ENCODE measurements at regions not wholly inside any gene's neighbourhood (a gene's known extent, or its start where the extent isn't known, plus 50 kb on each side); places are given as distances from the start of the nearest gene placed in this dataset.

GRCh38 chr4:127131527-127131926, 501.2 kb upstream of the INTU start:
- TF ChIP-seq, protein P1, sequence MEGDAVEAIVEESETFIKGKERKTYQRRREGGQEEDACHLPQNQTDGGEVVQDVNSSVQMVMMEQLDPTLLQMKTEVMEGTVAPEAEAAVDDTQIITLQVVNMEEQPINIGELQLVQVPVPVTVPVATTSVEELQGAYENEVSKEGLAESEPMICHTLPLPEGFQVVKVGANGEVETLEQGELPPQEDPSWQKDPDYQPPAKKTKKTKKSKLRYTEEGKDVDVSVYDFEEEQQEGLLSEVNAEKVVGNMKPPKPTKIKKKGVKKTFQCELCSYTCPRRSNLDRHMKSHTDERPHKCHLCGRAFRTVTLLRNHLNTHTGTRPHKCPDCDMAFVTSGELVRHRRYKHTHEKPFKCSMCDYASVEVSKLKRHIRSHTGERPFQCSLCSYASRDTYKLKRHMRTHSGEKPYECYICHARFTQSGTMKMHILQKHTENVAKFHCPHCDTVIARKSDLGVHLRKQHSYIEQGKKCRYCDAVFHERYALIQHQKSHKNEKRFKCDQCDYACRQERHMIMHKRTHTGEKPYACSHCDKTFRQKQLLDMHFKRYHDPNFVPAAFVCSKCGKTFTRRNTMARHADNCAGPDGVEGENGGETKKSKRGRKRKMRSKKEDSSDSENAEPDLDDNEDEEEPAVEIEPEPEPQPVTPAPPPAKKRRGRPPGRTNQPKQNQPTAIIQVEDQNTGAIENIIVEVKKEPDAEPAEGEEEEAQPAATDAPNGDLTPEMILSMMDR (IDR thresholded peaks at IDR 0.05), result no peak
- H3K9me3 ChIP-seq, result no peaks in the 10 kb centered on the region
- no peaks in the 10 kb centered on the region for H3K27me3 ChIP-seq (ENCODE audit: insufficient read depth in 3 of 3, low read length in 2 of 3)
- DNase-seq (no peak), ATAC-seq (no peak)
- 58 to 77% (median 66%) methylated on average over 2 of the region's 2 CpGs for WGBS, 3 donors
- intact Hi-C loops (cut with DNase I), result no loop called here
- H3K4me3 ChIP-seq, result no peak overlapping the region
- H3K27ac ChIP-seq, result no peak overlapping the region
- H3K4me1 ChIP-seq, result no peaks in the 10 kb centered on the region
- H3K36me3 ChIP-seq (ENCODE audit: insufficient read depth in 1 of 2, low read depth in 1 of 2), result no peaks in the 10 kb centered on the region

DNA sequence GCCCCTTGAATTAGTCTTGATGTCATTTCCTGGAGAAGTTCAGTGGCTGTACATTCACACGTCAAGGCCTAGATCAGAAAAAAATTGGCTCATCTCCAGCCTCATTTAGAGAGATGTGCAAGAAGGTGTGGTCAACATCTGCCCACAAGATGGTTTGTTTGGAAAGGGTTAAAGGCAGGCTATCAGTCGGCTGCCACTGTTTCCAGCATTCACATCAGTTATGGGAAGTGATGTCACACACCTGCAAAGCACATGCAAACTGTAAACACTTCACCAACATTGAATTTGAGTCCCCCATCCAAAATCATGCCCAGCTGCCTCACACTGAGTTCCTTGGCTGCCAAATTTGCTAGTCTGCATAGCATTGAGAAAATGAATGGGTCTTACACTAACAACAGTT, 498.3 kb upstream of the INTU start:
- Histone ChIP-seq H3K4me3 (no peak overlapping the region), H3K27me3 (ENCODE audit: insufficient read depth in 3 of 3, low read length in 2 of 3) (no peaks in the 10 kb centered on the region), H3K4me1 (no peaks in the 10 kb centered on the region), H3K27ac (no peak overlapping the region), H3K9me3 (no peaks in the 10 kb centered on the region), H3K36me3 (ENCODE audit: insufficient read depth in 1 of 2, low read depth in 1 of 2) (no peaks in the 10 kb centered on the region)
- TF ChIP-seq, protein P1 (IDR thresholded peaks at IDR 0.05), result no peak
- WGBS, 3 donors, result 20 to 35% (median 30%) methylated on average over 2 of the region's 2 CpGs
- no peak for ATAC-seq
- intact Hi-C loops (cut with DNase I), result no loop called here
- no peak for DNase-seq

- WGBS, 3 donors, result 27 to 54% (median 34%) methylated on average over 4 of the region's 4 CpGs
- no peaks in the 10 kb centered on the region for H3K4me1 ChIP-seq
- no peak for ATAC-seq
Observed at GRCh38 chr4:127138586-127138985, 494.2 kb upstream of the INTU start.

DNA sequence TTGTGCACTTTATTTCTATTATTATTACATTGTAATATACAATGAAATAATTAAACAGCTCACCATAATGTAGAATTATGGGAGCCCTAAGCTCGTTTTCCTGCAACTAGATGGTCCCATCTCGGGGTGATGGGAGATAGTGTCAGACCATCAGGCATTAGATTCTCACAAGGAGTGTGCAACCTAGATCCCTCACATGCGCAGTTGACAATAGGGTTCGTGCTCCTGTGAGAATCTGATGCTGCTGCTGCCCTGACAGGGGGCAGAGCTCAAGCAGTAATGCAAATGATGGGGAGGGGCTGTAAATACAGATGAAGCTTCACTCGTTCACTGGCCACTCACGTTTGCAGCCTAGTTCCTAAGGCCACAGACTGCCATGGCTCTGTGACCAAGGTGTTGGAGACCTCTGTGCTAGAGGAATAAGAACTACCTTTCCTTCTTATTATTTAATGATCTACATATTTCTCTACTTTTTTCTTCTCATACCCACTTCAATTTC, 492.9 kb upstream of the INTU start:
- TF ChIP-seq, protein P1 (IDR thresholded peaks at IDR 0.05), result no peak
- WGBS, 3 donors, result 82 to 85% (median 85%) methylated on average over 6 of the region's 6 CpGs
- ATAC-seq (no peak), DNase-seq (no peak)
- no peaks in the 10 kb centered on the region for H3K4me1 ChIP-seq
- H3K4me3 ChIP-seq, result no peak overlapping the region
- intact Hi-C loops (cut with DNase I), result no loop called here
- H3K9me3 ChIP-seq, result no peaks in the 10 kb centered on the region
- H3K27me3 ChIP-seq (ENCODE audit: insufficient read depth in 3 of 3, low read length in 2 of 3), result no peaks in the 10 kb centered on the region
- H3K27ac ChIP-seq, result no peak overlapping the region
- H3K36me3 ChIP-seq (ENCODE audit: insufficient read depth in 1 of 2, low read depth in 1 of 2), result no peaks in the 10 kb centered on the region

More at GRCh38 chr4:127138586-127138985, 494.2 kb upstream of the INTU start:
- no peaks in the 10 kb centered on the region for H3K9me3 ChIP-seq
- no peak for DNase-seq
- no peak overlapping the region for H3K4me3 ChIP-seq
- no peak overlapping the region for H3K27ac ChIP-seq
- TF ChIP-seq, protein P1 (IDR thresholded peaks at IDR 0.05), result no peak
- no peaks in the 10 kb centered on the region for H3K36me3 ChIP-seq (ENCODE audit: insufficient read depth in 1 of 2, low read depth in 1 of 2)
- intact Hi-C loops (cut with DNase I), result no loop called here
- no peaks in the 10 kb centered on the region for H3K27me3 ChIP-seq (ENCODE audit: insufficient read depth in 3 of 3, low read length in 2 of 3)

GRCh38 chr4:127140306-127140705, 492.5 kb upstream of the INTU start:
- no peaks in the 10 kb centered on the region for H3K4me1 ChIP-seq
- H3K27ac ChIP-seq, result no peak overlapping the region
- H3K9me3 ChIP-seq, result no peaks in the 10 kb centered on the region
- no peaks in the 10 kb centered on the region for H3K36me3 ChIP-seq (ENCODE audit: insufficient read depth in 1 of 2, low read depth in 1 of 2)
- WGBS, 3 donors, result 80 to 93% (median 90%) methylated on average over 3 of the region's 3 CpGs
- TF ChIP-seq, protein P1 (IDR thresholded peaks at IDR 0.05), result no peak
- ATAC-seq, result no peak
- DNase-seq, result no peak
- no peak overlapping the region for H3K4me3 ChIP-seq
- no peaks in the 10 kb centered on the region for H3K27me3 ChIP-seq (ENCODE audit: insufficient read depth in 3 of 3, low read length in 2 of 3)
- intact Hi-C loops (cut with DNase I), result no loop called here

Data from psoas muscle (tissue), 7 donors.